ENCODE measurements at regions not wholly inside any gene's neighbourhood (a gene's known extent, or its start where the extent isn't known, plus 50 kb on each side); places are given as distances from the start of the nearest gene placed in this dataset.
"Not testable (repeated sequence)": the region's sequence is repeated elsewhere in the genome, so short reads cannot be mapped to it uniquely, and the experiment has no call there.

GRCh38 chr2:123840016-123840415, 185.1 kb upstream of the CNTNAP5 start:
- Histone ChIP-seq H3K9me3 (peaks cover 48% of the 10 kb centered on the region), H3K4me1 (ENCODE audit: low read depth) (no peaks in the 10 kb centered on the region), H3K4me3 (no peak overlapping the region), H3K36me3 (ENCODE audit: low read depth) (no peaks in the 10 kb centered on the region)
- ATAC-seq (no peak), DNase-seq (no peak)
- TF ChIP-seq CTCF (IDR thresholded peaks at IDR 0.05): no peak
- intact Hi-C loops (cut with DNase I, micrococcal nuclease): no loop called here

- Histone ChIP-seq H3K36me3 (ENCODE audit: low read depth) (no peaks in the 10 kb centered on the region), H3K4me1 (ENCODE audit: low read depth) (no peaks in the 10 kb centered on the region), H3K9me3 (peaks cover 50% of the 10 kb centered on the region), H3K4me3 (no peak overlapping the region)
- ATAC-seq (no peak), DNase-seq (no peak)
- intact Hi-C loops (cut with DNase I, micrococcal nuclease): no loop called here
- TF ChIP-seq CTCF (IDR thresholded peaks at IDR 0.05): no peak
These were observed 184.5 kb upstream of the CNTNAP5 start for GRCh38 chr2:123840574-123840973.

GRCh38 chr2:123851281-123851680, 173.8 kb upstream of the CNTNAP5 start:
- Histone ChIP-seq H3K4me1 (ENCODE audit: low read depth) (no peaks in the 10 kb centered on the region), H3K36me3 (ENCODE audit: low read depth) (no peaks in the 10 kb centered on the region), H3K9me3 (peaks cover 36% of the 10 kb centered on the region), H3K4me3 (no peak overlapping the region)
- TF ChIP-seq CTCF (IDR thresholded peaks at IDR 0.05): no peak
- ATAC-seq (no peak), DNase-seq (no peak)
- intact Hi-C loops (cut with DNase I, micrococcal nuclease): no loop called here

- intact Hi-C loops (cut with DNase I, micrococcal nuclease): no loop called here
- DNase-seq (no peak), ATAC-seq (no peak)
- Histone ChIP-seq H3K4me3 (no peak overlapping the region), H3K36me3 (ENCODE audit: low read depth) (no peaks in the 10 kb centered on the region), H3K4me1 (ENCODE audit: low read depth) (no peaks in the 10 kb centered on the region), H3K9me3 (peaks cover 44% of the 10 kb centered on the region)
- no peak for TF ChIP-seq CTCF (IDR thresholded peaks at IDR 0.05)
These were observed 171.9 kb upstream of the CNTNAP5 start for GRCh38 chr2:123853161-123853560.

GRCh38 chr2:123859031-123859430, 166.1 kb upstream of the CNTNAP5 start:
- intact Hi-C loops (cut with DNase I, micrococcal nuclease): not testable (repeated sequence)

GRCh38 chr2:123864416-123864815, 160.7 kb upstream of the CNTNAP5 start:
- DNase-seq (no peak), ATAC-seq (no peak)
- no peak for TF ChIP-seq CTCF (IDR thresholded peaks at IDR 0.05)
- intact Hi-C loops (cut with DNase I, micrococcal nuclease): no loop called here
- no peak overlapping the region for H3K4me3 ChIP-seq
- no peaks in the 10 kb centered on the region for H3K4me1 ChIP-seq (ENCODE audit: low read depth)
- no peaks in the 10 kb centered on the region for H3K36me3 ChIP-seq (ENCODE audit: low read depth)
- H3K9me3 ChIP-seq: peaks cover 17% of the 10 kb centered on the region

More at GRCh38 chr2:123859031-123859430, 166.1 kb upstream of the CNTNAP5 start:
- DNase-seq; ATAC-seq; H3K36me3 ChIP-seq (ENCODE audit: low read depth); H3K4me3 ChIP-seq; H3K4me1 ChIP-seq (ENCODE audit: low read depth): not testable (repeated sequence)
- peaks cover 40% of the 10 kb centered on the region for H3K9me3 ChIP-seq
